Fibroblast of skin of right biceps (primary cell): ENCODE measurements at regions not wholly inside any gene's neighbourhood (a gene's known extent, or its start where the extent isn't known, plus 50 kb on each side); places are given as distances from the start of the nearest gene placed in this dataset.
"Not testable (repeated sequence)": the region's sequence is repeated elsewhere in the genome, so short reads cannot be mapped to it uniquely, and the experiment has no call there.

ENCODE experiments used
- DNase-seq: peaks from one replicate; pipeline ENCODE4 v3.0.0-alpha.2; 2013

- not testable (repeated sequence) for DNase-seq
Measured at GRCh38 chr5:38794037-38794436, 51.8 kb upstream of the OSMR start.

- DNase-seq, result no peak
Measured at GRCh38 chr5:38794986-38795385, 50.8 kb upstream of the OSMR start.

- DNase-seq, result peak; percentile 63
Measured at GRCh38 chr5:38795986-38796741, 49.6 kb upstream of the OSMR start.
